ENCODE measurements at regions not wholly inside any gene's neighbourhood (a gene's known extent, or its start where the extent isn't known, plus 50 kb on each side); places are given as distances from the start of the nearest gene placed in this dataset.
"Not testable (repeated sequence)": the region's sequence is repeated elsewhere in the genome, so short reads cannot be mapped to it uniquely, and the experiment has no call there.

- DNase-seq = no peak
- H3K36me3 ChIP-seq = no peaks in the 10 kb centered on the region
- TF ChIP-seq CTCF (IDR thresholded peaks at IDR 0.05; ENCODE audit: low read depth, low read length) = no peak
- no peaks in the 10 kb centered on the region for H3K27me3 ChIP-seq
- H3K4me1 ChIP-seq = no peaks in the 10 kb centered on the region
- H3K4me3 ChIP-seq (ENCODE audit: low read depth, low read length) = no peak overlapping the region
- no peaks in the 10 kb centered on the region for H3K9me3 ChIP-seq
Measured at GRCh38 chr7:17434841-17435692, 136.6 kb downstream of the AHR start.

GRCh38 chr7:17436126-17436525, 137.7 kb downstream of the AHR start:
- Histone ChIP-seq H3K27me3 (no peaks in the 10 kb centered on the region), H3K9me3 (no peaks in the 10 kb centered on the region), H3K36me3 (no peaks in the 10 kb centered on the region), H3K4me3 (ENCODE audit: low read depth, low read length) (no peak overlapping the region), H3K4me1 (no peaks in the 10 kb centered on the region)
- no peak for TF ChIP-seq CTCF (IDR thresholded peaks at IDR 0.05; ENCODE audit: low read depth, low read length)
- DNase-seq = no peak

- TF ChIP-seq CTCF (IDR thresholded peaks at IDR 0.05; ENCODE audit: low read depth, low read length) = no peak
- DNase-seq = no peak
- no peaks in the 10 kb centered on the region for H3K36me3 ChIP-seq
- H3K27me3 ChIP-seq = no peaks in the 10 kb centered on the region
- no peaks in the 10 kb centered on the region for H3K4me1 ChIP-seq
- no peaks in the 10 kb centered on the region for H3K9me3 ChIP-seq
- H3K4me3 ChIP-seq (ENCODE audit: low read depth, low read length) = no peak overlapping the region
Measured at GRCh38 chr7:17437586-17437985, 139.1 kb downstream of the AHR start.

- H3K4me1 ChIP-seq; H3K27me3 ChIP-seq; H3K36me3 ChIP-seq; DNase-seq; H3K9me3 ChIP-seq; H3K4me3 ChIP-seq (ENCODE audit: low read depth, low read length): not testable (repeated sequence)
Measured at GRCh38 chr7:17440025-17440784, 141.8 kb downstream of the AHR start.

GRCh38 chr7:17440831-17441230, 142.4 kb downstream of the AHR start:
- TF ChIP-seq CTCF (IDR thresholded peaks at IDR 0.05; ENCODE audit: low read depth, low read length) = no peak
- H3K4me3 ChIP-seq (ENCODE audit: low read depth, low read length) = no peak overlapping the region
- no peaks in the 10 kb centered on the region for H3K36me3 ChIP-seq
- DNase-seq = no peak
- no peaks in the 10 kb centered on the region for H3K9me3 ChIP-seq
- no peaks in the 10 kb centered on the region for H3K4me1 ChIP-seq
- no peaks in the 10 kb centered on the region for H3K27me3 ChIP-seq

GRCh38 chr7:17441557-17441956, 143.1 kb downstream of the AHR start:
- H3K4me3 ChIP-seq (ENCODE audit: low read depth, low read length) = no peak overlapping the region
- H3K4me1 ChIP-seq = no peaks in the 10 kb centered on the region
- TF ChIP-seq CTCF (IDR thresholded peaks at IDR 0.05; ENCODE audit: low read depth, low read length) = no peak
- H3K36me3 ChIP-seq = no peaks in the 10 kb centered on the region
- no peaks in the 10 kb centered on the region for H3K9me3 ChIP-seq
- DNase-seq = no peak
- no peaks in the 10 kb centered on the region for H3K27me3 ChIP-seq
